Fibroblast of skin of abdomen (primary cell): ENCODE measurements at regions not wholly inside any gene's neighbourhood (a gene's known extent, or its start where the extent isn't known, plus 50 kb on each side); places are given as distances from the start of the nearest gene placed in this dataset.
"Not testable (repeated sequence)": the region's sequence is repeated elsewhere in the genome, so short reads cannot be mapped to it uniquely, and the experiment has no call there.

Experiments used
- DNase-seq: peaks from one replicate; pipeline ENCODE4 v3.0.0-alpha.2; 2013

DNA sequence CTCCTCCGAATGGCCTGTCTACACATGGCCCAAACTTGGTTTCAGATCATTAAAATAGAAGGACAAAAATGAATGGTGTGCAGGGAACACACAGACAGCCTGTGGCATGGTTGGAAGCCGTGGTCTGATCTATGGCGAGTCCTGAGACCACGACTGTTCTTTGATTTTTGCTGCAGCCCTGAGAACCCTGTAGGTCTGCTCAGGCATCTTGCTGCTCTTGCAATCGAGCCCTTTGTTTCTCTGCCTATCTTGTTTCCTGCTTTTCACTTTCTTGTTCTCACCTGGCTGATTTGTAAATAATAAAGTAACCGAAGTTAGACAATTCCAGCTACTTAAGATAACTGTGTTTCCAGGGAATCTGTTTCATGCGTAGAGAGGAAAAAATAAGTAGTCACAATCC, 54.1 kb upstream of the NBPF9 start:
- DNase-seq, result not testable (repeated sequence)

DNA sequence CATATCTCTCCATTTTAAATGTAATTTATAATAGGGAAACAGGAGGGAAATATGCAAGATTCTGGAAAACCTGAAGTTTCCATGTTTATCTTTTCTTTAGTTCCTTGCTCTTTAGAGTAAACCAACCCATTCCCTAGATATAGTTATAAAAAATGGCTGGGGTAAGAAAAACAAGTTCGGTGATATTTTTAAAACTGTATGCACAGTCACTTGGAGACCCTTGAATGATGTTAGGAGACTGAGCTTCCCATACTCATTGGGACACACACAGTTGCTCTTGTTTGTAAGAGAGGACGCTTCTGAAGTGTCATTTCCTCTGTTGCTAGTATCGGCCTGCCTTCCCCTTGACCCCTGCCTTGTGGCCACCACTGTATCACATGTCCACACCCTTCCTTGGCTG, 55.0 kb upstream of the NBPF9 start:
- not testable (repeated sequence) for DNase-seq

DNA sequence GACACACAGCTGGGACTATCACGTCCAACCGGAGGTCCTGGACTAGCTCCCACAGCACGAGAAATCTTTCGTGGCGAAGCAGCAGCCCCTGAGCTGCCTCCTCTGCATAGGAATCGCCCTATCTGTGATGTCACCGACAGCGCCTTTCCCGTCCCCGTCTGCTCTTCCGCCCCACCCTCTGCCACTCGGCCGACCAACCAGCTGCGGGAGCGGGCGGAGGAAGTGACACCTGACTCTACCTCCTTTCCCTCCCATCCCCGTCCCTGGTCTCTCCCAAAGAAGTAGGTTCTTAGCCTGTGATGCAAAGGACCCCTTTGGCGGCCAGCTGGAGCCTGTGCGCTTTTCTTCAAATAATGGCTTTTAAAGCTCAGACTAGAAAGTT, 59.7 kb upstream of the NBPF9 start:
- not testable (repeated sequence) for DNase-seq

DNA sequence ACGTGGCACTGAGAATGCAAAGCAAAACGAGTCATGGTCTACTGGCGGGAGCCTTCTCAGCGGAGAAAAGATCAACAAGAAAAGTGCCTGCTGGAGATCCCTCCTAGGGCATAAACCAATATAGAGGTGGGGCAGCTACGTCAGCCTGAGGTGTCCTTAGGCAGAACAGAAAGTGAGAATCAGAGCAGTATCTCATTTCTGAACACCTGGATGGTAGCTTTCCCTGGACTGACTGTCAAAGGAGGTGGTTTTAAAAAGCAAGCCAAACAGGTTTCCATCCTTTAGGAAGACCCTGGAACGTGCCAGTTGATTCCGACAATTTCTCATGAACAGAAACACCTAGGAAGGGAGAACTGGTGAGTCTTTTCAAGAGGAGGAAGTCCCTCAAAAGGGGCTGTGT, 71.4 kb upstream of the NBPF9 start:
- not testable (repeated sequence) for DNase-seq

DNA sequence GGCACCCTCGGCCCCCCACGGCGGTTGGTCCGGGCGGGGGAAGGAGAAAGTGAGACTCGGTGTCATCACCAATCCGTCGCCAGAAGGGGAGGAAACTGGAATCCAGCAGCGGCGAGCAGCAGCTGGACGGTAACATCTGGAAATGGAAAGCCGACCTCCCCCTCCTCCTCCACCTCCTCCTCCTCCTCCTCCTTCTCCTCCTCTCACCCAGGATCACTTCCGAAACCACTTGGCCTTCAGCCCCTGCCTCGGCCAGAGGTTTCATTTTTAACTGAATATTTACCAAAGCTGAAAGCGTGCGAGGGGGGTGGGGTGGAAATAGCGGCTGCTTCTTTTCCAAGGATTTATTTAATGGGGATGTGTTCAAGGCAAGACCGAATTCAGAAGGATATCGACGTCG, 72.5 kb upstream of the NBPF9 start:
- DNase-seq, result not testable (repeated sequence)

DNA sequence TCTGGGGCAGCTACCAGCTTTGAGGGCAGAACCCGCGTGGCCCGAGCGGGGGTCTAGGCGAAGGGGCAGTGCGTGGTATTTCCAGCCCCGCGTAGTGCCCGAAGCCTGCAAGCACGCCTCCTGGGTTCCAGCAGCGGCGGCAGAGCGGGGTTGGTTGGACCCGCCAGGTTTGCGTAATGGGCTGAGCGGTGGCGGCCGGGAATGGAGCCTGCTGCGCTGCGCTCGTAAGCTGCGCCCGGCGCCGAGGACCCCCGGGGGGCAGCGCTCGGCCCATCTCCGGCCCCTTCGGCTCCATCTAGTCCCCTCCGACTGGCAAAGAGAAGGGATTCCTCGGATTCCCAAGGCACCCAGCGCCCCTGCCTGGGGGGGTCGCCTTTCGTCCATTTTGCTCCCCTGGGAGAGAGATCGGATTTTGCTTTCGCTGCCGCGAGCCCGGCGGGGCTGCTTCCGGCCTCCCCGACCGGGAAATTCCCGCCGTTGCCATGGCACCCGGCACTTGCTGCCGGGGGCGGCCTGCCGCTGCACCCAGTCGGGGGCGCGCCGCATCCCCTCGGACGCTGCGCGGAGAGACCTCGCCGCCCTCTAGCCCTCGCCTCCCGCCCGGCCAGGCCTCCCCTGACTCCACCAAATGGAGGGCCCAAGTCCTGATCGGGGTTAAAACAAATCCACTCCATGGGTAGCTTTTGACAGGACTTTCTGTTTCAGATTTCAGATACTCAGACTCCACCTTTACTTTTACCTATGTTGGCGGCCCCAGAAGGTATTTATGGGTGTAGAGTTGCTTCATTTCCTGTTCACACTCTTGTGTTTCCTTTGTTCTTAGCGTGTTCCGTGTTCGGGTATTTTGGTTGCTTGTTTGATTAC, 73.3 kb upstream of the NBPF9 start:
- peak; percentile 41 for DNase-seq

DNA sequence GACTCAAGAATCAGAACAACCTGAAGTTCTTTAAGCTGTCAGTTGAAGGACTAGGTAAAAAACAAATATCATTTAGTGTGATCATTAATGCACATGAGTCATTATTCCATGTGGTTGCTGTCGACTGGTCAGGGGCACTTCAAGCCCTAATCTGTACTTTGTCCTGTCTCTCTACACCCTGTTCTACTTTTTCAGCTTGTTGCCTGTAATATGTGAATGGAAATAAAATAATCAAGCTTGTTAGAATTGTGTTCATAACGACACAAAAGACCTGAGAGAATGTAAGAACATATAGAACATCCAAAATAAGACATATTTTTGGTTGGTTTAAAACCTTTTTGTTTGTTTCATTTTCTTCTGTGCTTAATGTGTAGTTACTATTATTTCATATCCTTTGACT, 87.4 kb upstream of the NBPF9 start:
- DNase-seq, result not testable (repeated sequence)

DNA sequence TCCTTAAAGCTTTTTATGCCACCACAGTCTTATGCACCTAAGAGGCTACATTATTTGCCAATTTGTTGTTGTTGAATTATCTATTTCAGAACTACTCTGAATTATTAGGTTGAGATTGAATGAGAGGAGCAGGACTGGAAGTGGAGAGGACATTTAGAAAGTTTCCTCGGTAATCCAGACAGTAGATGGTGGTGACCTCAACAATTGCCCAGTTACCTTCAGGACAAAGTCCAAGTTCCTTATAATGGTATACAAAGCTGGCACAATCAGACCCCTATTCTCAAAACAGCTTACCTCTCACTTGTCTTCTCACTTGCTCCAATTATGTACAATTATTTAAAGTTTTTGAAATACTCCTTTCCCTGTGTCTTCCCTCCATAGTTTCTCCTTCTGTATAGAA, 93.3 kb upstream of the NBPF9 start:
- DNase-seq, result not testable (repeated sequence)

DNA sequence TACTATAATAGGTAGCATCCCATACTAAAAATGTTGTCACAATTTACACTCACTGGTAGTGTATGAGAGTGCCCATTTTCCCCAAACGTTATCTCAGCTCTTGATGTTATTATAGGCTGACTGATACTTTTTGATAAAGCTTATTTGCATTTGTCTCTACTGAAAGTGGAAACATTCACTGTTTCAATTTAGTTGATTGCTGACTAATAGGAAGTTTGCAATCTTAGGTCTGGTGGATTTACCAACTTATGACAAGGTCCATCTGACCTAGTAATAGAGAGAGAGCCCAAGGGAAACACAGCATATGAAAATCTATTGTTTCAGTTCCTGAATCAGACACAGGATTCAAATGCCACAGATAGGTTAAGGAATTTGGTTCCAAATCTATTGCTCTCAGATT, 97.2 kb upstream of the NBPF9 start:
- DNase-seq, result peak; percentile 36

DNA sequence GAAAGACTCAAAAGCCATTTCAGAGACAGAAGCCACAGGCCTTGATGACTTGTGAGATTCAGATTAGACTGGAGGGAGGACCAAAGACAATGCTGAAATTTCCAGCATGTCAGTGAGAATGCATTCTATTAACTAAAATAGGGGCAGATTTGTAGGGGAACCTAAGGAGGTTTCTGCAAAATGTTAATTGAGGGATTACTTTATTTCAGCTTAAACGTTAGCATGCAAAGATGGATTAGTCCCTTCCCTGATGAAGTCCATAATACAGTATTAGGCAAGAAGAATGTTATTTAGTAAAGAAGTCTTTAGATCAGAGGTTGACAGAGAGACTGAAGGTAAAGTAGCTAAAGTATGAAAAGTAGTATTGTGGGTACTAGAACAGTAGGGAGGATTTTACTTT, 98.9 kb upstream of the NBPF9 start:
- not testable (repeated sequence) for DNase-seq

DNA sequence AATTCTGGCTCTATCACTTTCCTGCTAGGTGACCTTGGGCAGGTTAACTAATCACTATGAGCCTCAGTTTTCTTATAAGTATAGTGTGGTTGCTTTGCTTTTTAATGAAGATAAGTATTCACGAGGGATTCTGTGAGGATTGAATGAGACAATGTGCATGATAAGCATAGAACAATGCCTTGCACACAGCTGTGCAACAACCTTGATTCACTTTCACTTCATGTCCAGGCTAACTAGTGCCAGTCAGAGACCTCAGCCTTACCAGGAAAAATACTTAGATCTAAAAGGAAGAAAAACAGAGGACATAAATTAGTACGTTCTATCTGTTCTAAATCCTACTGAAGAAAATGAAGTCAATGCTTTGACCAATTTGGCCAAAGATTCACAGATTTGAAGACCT, 101.0 kb upstream of the NBPF9 start:
- not testable (repeated sequence) for DNase-seq

DNA sequence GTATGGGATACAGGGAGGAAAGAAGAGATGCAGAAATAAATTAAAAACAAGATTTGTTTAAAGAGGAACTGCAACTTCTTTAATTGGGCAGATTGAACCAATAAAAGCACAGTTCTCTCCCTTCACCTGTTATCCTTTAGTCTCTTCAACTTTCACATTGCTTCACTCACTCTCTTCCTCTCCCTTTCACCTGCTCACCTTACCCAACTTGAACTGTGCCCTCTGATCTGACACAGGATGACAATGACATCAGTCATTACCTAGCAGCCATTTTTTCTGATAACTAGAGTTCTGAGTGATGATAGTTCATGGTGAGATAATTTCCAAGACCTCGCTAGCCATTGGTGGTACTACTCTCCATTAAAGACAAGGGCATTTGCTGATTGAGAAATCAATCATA, 105.5 kb upstream of the NBPF9 start:
- not testable (repeated sequence) for DNase-seq

DNA sequence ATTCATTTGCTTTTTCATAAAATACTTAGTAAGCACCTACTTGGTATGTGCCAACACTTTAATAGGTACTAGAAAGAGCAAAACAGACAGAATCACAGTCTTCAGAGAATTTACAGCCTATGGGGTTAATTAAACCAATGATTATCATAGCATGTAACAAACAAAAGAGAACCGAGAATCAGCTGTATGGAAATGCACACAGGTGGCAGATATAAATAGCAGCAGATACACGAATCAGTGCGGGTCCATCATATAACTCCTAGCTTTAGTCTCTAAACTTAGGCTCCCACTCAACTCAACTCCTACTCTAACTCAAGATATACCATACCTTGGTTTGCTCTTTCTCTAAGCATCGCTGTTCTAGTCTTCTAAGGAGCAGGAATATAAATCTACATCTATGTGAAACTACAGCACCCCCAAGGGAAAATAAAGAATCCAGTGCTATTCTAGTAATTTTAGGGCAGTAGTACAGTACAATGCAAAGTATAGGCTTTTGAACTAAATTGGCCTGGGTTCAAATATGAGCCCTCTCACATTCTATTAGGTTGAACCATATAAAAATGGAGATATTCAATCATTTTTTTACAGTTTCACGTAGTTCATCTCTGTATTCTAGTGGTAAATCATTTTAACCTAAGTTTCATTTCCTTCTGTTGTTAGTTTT, 108.5 kb upstream of the NBPF9 start:
- not testable (repeated sequence) for DNase-seq

DNA sequence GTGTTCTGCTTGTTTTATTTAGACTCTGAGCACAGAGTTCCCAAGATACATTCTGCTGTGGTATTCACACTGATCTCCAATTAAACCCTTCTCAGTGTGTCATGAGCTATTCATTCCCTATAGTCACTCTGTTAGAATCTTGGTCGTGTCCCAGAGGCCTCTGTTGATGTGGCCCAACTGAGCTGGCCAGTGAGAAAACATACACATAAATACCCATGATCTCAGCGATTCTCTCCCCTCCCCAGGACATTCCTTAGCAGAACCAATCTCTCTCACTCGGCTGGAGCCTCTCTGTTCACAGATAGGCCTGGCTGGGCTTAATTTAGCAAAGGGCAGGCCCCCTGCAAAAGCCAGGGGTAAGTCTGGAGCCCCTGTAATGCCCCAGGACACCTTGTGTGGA, 109.6 kb upstream of the NBPF9 start:
- DNase-seq, result not testable (repeated sequence)

DNA sequence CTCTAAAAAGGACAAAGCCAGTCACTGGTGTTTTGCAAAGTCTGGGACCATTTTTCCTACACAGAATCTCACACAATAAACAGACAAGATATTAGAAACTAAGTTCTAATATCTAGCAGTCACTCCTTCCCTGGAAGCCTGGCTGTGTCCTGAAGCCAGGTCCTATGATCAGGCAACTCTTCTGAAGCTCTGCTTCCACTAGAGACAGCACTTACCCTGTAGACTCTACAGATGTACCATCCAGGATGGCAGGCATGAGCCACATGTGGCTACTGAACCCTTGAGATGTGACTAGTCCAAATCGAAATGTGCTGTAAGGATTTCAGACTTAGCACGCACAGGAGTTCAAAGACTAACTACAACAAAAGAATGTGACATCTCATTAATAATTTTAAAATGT, 110.3 kb upstream of the NBPF9 start:
- not testable (repeated sequence) for DNase-seq

DNA sequence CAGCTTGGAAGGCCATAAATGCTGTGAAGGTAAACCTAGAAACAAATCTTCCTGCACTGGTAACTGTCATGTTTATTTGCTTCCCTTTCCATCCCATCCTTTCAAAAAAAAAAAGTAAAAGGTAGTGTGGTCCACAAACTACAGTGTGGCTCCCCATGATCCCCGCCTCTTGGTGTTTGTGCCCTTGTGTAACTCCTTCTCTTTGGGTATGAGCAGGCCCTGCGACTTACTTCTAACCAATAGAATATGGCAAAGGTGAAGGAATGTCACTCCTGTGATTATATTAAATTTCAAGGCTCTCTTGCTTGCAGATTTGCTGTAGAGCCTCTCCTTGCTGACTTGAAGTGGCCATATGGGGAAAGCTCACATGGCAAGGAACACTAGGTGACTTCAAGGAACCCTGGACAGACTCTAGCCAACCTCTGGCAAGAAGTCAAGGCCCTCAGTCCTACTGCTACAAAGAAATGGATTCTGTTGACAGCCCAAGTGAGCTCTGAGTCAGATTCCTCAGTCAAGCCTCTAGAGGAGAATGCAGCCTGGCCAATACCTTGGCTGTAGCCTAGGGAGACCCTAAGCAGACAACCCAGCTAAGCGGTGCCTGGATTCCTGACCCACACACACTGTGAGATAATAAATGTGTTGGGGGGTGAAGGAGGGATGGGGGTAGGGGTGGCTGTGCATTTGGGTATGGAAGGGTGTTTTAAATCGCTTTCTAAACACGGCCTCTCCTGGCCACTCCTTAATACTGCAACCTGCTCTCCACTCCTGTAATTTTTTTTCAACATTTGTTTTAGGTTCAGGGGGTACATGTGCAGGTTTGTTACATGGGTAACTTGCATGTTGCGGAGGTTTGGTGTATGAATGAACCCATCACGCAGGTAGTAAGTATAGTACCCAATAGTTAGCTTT, 115.0 kb upstream of the NBPF9 start:
- DNase-seq, result not testable (repeated sequence)

DNA sequence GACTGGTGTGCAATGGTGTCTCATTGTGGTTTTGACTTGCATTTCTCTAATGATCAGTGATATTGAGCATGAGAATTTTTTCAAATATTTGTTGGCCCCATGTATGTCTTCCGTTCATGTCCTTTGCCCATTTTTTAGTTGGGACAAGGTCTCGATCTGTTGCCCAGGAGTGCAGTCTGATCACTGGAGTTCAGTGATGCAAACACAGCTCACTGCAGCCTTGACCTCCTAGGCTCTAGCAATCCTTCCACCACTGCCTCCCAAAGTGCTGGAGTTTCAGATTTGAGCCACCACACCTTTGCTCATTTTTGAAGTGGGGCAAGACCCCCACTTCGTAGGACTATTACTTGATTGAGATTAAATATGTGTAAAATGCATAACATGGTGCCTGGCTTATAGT, 116.2 kb upstream of the NBPF9 start:
- DNase-seq, result not testable (repeated sequence)

DNA sequence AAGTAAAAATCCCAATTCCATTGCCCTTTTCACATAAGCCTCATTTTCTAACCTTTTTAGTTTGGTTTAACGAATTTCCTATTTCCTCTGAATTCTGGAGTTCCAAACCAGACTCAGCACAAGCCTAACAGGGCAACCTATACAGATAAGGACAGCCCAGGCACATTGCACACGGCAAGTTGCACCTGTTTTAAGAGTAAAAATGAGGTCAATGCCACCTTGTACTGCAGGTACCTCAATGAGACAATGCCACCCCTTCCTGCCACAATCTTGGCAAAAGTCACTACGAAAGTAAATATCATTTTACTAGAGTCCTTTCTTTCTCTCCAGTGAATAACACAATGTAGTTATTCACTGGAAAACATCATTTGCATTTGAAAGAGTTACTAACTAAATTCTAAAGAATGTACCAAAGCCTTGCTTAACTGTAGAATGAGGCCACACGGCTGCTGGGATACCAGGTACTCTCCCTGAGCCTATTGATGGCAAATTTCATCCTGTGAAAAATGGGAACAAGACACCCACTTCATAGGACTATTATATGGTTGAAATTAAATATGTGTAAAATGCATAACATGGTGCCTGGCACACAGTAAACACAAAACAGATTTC, 117.2 kb upstream of the NBPF9 start:
- DNase-seq, result not testable (repeated sequence)

DNA sequence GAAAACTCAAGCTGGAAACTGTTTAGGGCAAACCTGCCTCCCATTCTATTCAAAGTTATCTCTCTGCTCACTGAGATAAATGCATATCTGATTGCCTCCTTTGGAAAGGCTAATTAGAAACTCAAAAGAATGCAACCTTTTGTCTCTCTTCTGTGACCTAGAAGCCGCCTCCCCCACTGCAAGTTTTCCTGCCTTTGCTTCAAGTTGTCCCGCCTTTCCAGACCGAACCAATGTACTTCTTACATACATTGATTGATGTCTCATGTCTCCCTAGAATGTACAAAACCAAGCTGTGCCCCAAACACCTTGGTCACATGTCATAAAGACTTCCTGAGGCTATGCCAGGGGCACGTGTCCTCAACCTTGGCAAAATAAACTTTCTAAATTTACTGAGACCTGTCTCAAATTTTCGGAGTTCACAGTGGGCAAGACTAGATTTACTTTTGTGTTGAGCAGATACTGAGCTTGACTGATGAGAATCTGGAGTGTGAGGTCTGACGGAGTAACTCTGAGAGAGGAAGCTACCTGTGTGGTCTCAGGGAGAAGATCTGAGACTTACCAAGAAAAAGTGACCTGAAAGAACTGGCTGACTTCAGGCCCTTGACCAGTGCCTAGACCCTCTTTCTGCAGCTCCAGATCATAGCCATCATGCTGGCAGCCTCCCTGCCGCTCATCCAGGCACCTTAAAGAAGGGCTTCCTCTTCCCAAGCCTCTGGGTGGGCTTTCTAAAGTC, 124.7 kb upstream of the NBPF9 start:
- DNase-seq, result not testable (repeated sequence)

DNA sequence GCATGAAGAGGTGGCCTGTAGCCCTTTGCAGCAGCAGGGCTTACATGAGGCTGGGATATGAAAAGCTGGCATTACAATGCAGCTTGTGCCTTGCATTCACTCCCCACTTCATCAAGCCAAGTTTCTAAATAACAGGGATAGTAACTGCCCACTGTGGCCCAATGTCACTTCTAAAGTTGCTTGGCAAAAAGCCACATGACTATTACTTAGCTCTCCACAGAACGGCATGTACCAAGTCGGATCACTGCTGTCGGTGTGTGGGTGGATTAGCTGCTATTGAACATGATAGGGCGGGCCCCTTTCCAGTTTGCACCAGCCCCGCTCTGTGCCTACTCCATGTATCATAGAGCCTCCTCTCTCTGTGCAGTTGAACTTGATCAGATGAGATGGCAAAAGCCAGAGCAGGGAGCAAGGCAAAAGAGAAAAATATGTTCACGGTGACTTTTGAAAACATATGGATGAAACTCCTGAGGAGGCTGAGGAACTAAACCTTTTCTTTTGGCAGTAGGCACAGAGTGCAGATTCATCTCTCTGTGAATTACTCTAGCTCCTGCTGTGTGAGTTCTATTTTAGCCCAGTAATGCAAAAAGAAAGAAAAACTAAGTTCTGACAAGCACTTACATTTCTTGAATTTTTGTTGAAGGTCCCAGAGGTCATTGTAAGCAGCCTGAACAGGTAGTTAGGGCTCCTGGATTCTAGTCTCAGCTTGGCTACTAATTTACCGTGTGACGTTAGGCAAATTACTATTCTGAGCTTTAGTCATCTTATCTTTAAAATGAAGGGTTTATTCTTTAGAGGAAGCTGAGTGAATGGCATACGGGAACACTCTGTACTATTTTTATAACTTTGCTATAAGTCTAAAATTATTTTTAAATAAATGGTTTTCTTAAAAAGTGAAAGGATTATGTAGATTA, 125.6 kb upstream of the NBPF9 start:
- DNase-seq, result not testable (repeated sequence)

DNA sequence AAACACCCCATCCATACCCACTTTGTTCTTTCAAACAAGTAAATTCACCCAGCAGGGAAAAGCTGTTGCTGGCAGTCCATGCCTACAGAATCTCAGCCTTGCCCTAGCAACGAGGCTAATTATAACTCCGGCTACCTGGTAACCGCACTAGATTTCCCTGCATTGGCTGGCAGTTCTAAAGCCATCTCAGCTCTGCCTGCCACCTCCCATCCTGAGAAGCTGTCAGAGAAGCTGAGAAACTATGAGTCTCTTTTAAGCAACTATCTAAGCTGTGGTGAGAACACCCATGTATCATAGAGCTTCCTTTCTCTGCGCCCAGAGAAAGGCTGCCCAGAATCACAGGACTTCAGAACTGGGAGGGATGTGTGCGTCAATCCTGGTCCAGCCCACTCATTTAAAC, 126.5 kb upstream of the NBPF9 start:
- DNase-seq, result not testable (repeated sequence)
